OCI-LY1 (cell line): ENCODE measurements at regions not wholly inside any gene's neighbourhood (a gene's known extent, or its start where the extent isn't known, plus 50 kb on each side); places are given as distances from the start of the nearest gene placed in this dataset.

Experiments used
- H2AFZ ChIP-seq: fragments of 200-600 bp; sonication (generic), shearing (Covaris generic); 2 replicates; pipeline ENCODE4 v1.6.0; 2014; ENCODE audit warnings: antibody characterized with exemption, mild to moderate bottlenecking, low read length
- H3F3A ChIP-seq: fragments of 200-600 bp; sonication (generic), shearing (Covaris generic); 2 replicates; pipeline ENCODE4 v1.6.0; 2014; ENCODE audit warnings: mild to moderate bottlenecking, antibody characterized with exemption, low read length, moderate library complexity; ENCODE audit not compliant: insufficient read depth
- H3K27ac ChIP-seq: fragments of 200-600 bp; sonication (generic); 2 replicates; pipeline ENCODE4 v1.5.1; 2014; ENCODE audit warnings: low read length, mixed run types, mild to moderate bottlenecking, low read depth; ENCODE audit not compliant: poor library complexity, severe bottlenecking
- H3K27me3 ChIP-seq: fragments of 200-600 bp; sonication (generic); 2 replicates; pipeline ENCODE4 v1.6.0; 2014; ENCODE audit warnings: antibody characterized with exemption, mild to moderate bottlenecking, low read length, moderate library complexity; ENCODE audit not compliant: insufficient read depth
- H3K36me3 ChIP-seq: fragments of 200-600 bp; sonication (generic); 2 replicates; pipeline ENCODE4 v1.6.1; 2014; ENCODE audit warnings: mild to moderate bottlenecking, antibody characterized with exemption, low read length, moderate library complexity, mixed read lengths; ENCODE audit not compliant: insufficient read depth
- H3K4me1 ChIP-seq: fragments of 200-600 bp; sonication (generic); 2 replicates; pipeline ENCODE4 v1.5.1; 2014; ENCODE audit warnings: mild to moderate bottlenecking, low read length, moderate library complexity; ENCODE audit not compliant: insufficient read depth, severe bottlenecking
- H3K4me2 ChIP-seq: fragments of 200-600 bp; sonication (generic), shearing (Covaris generic); 2 replicates; pipeline ENCODE4 v1.6.1; 2014; ENCODE audit warnings: low read length
- H3K4me3 ChIP-seq: fragments of 200-600 bp; sonication (generic); 2 replicates; pipeline ENCODE4 v1.5.1; 2014; ENCODE audit warnings: low read length, low read depth, mild to moderate bottlenecking, mixed read lengths; ENCODE audit not compliant: poor library complexity, severe bottlenecking
- H3K79me2 ChIP-seq: fragments of 200-600 bp; shearing (Covaris generic); 2 replicates; pipeline ENCODE4 v1.6.1; 2016; ENCODE audit warnings: mixed run types, low read length, mixed read lengths; ENCODE audit not compliant: insufficient read depth
- H3K9ac ChIP-seq: fragments of 200-600 bp; sonication (generic), shearing (Covaris generic); 2 replicates; pipeline ENCODE4 v1.6.1; 2014; ENCODE audit warnings: mild to moderate bottlenecking, low read length, mixed read lengths
- H3K9me2 ChIP-seq: fragments of 200-600 bp; sonication (generic), shearing (Covaris generic); 2 replicates; pipeline ENCODE4 v1.6.1; 2014; ENCODE audit warnings: low read depth, mild to moderate bottlenecking, low read length, mixed read lengths
- H3K9me3 ChIP-seq: fragments of 200-600 bp; shearing (Covaris generic); 2 replicates; pipeline ENCODE4 v1.6.1; 2014; ENCODE audit warnings: low read length, mixed read lengths
- H4K20me1 ChIP-seq: fragments of 200-600 bp; sonication (generic), shearing (Covaris generic); 2 replicates; pipeline ENCODE4 v1.6.0; 2016; ENCODE audit warnings: mild to moderate bottlenecking, low read length; ENCODE audit not compliant: insufficient read depth
- EZH2 ChIP-seq: fragments of 200-600 bp; sonication (generic), shearing (Covaris generic); IDR thresholded peaks from 2 replicates; pipeline ENCODE4 v1.8.0; 2017; ENCODE audit warnings: borderline replicate concordance, mixed run types, mild to moderate bottlenecking, antibody characterized with exemption, low read length, moderate library complexity, mixed read lengths
- TF ChIP-seq, protein P1 (sequence below): fragments of 200-600 bp; sonication (generic), shearing (Covaris generic); IDR thresholded peaks from 2 replicates; pipeline ENCODE4 v1.5.1; 2017; ENCODE audit warnings: mild to moderate bottlenecking, antibody characterized with exemption, low read length, moderate library complexity, mixed read lengths

DNA sequence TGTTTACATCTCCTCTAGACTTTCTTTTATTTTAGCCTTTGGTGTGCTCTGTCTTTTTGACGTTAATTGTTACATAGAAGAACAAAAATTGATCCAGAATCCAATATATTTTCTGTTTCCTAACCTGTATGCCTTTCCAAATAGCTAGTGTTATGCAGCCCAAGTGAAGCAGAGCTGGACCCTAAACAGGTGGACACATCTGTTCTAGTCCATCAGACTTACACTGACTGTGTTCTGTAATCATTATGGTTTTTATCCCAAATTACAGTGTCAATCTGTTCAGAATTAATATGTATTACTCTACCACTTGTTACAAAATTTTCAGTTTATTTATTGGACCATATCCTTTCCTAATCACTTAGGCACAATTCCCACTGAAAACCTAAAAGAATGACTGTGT, 176.8 kb upstream of the FOXG1 start:
- Histone ChIP-seq H2AFZ (no peak overlapping the region), H3F3A (no peaks in the 10 kb centered on the region), H4K20me1 (no peaks in the 10 kb centered on the region), H3K4me1 (no peaks in the 10 kb centered on the region), H3K9me3 (no peaks in the 10 kb centered on the region), H3K36me3 (no peaks in the 10 kb centered on the region), H3K4me3 (no peak overlapping the region), H3K79me2 (no peaks in the 10 kb centered on the region), H3K4me2 (no peak overlapping the region), H3K9ac (no peak overlapping the region), H3K9me2 (no peaks in the 10 kb centered on the region), H3K27me3 (no peaks in the 10 kb centered on the region), H3K27ac (no peak overlapping the region)
- TF ChIP-seq EZH2, result no peak
- TF ChIP-seq, protein P1, sequence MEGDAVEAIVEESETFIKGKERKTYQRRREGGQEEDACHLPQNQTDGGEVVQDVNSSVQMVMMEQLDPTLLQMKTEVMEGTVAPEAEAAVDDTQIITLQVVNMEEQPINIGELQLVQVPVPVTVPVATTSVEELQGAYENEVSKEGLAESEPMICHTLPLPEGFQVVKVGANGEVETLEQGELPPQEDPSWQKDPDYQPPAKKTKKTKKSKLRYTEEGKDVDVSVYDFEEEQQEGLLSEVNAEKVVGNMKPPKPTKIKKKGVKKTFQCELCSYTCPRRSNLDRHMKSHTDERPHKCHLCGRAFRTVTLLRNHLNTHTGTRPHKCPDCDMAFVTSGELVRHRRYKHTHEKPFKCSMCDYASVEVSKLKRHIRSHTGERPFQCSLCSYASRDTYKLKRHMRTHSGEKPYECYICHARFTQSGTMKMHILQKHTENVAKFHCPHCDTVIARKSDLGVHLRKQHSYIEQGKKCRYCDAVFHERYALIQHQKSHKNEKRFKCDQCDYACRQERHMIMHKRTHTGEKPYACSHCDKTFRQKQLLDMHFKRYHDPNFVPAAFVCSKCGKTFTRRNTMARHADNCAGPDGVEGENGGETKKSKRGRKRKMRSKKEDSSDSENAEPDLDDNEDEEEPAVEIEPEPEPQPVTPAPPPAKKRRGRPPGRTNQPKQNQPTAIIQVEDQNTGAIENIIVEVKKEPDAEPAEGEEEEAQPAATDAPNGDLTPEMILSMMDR, result no peak

DNA sequence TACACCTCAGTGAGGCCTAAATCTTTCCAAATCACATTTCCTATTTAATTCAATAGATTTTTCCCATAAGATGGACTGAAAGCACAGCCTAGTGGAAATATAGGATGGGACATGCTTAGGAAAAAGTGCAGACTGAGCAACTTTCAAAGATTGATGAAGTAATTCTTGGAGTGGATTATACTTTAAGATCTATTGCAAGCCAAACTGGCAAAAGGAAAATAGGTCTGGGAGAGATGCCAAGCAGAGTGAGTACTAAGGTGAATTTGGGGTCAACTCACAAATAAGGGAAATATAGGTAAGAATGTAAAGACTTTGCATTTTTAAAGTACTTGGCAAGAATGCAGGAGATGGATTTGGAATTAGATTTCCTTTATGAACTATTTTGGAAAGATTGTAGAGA, 170.2 kb upstream of the FOXG1 start:
- no peak for TF ChIP-seq EZH2
- TF ChIP-seq, protein P1, result no peak
- Histone ChIP-seq H4K20me1 (no peaks in the 10 kb centered on the region), H3F3A (no peaks in the 10 kb centered on the region), H3K79me2 (no peaks in the 10 kb centered on the region), H3K36me3 (no peaks in the 10 kb centered on the region), H3K4me2 (no peak overlapping the region), H3K4me3 (no peak overlapping the region), H3K9me3 (no peaks in the 10 kb centered on the region), H2AFZ (no peak overlapping the region), H3K9ac (no peak overlapping the region), H3K4me1 (no peaks in the 10 kb centered on the region), H3K27me3 (no peaks in the 10 kb centered on the region), H3K9me2 (no peaks in the 10 kb centered on the region), H3K27ac (no peak overlapping the region)

DNA sequence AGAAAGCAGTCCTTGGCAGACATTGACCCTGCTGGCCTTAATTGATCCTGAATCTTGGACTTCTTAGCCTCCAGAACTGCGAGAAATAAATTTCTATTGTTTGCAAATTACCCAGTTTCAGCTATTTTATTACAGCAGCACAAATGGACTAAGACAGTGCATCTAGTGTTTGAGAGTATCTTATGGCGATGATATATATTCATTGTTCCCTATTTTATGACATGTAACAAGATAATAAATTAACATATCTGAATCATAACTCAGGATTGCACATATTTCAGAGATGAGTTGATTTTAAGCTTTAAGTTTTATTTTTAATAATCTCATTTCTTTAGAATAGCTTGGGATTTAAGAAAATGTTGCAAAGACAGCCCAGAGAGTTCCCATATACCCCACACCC, 167.4 kb upstream of the FOXG1 start:
- no peaks in the 10 kb centered on the region for H3K4me1 ChIP-seq
- H3F3A ChIP-seq, result no peaks in the 10 kb centered on the region
- H3K4me3 ChIP-seq, result no peak overlapping the region
- no peaks in the 10 kb centered on the region for H3K36me3 ChIP-seq
- H3K9ac ChIP-seq, result no peak overlapping the region
- H3K27me3 ChIP-seq, result no peaks in the 10 kb centered on the region
- no peak for TF ChIP-seq EZH2
- TF ChIP-seq, protein P1, result no peak
- no peaks in the 10 kb centered on the region for H3K79me2 ChIP-seq
- H2AFZ ChIP-seq, result no peak overlapping the region
- no peaks in the 10 kb centered on the region for H3K9me3 ChIP-seq
- no peak overlapping the region for H3K27ac ChIP-seq
- H3K9me2 ChIP-seq, result no peaks in the 10 kb centered on the region
- H4K20me1 ChIP-seq, result no peaks in the 10 kb centered on the region
- H3K4me2 ChIP-seq, result no peak overlapping the region
